Adipocyte (in vitro differentiated cells): ENCODE measurements at regions not wholly inside any gene's neighbourhood (a gene's known extent, or its start where the extent isn't known, plus 50 kb on each side); places are given as distances from the start of the nearest gene placed in this dataset.

Experiments
- DNase-seq: peaks from one replicate; pipeline ENCODE4 v3.0.0-alpha.2; 2015; ENCODE audit warnings: low read depth
- H3K27me3 ChIP-seq: replicated peaks from 2 replicates; pipeline ENCODE4 v1.7.0; 2013; ENCODE audit warnings: mild to moderate bottlenecking, low read length, moderate library complexity; ENCODE audit not compliant: control insufficient read depth, insufficient read depth
- H3K36me3 ChIP-seq: 2 replicates; pipeline ENCODE4 v1.7.0; 2013; ENCODE audit warnings: low read length, mild to moderate bottlenecking, moderate library complexity; ENCODE audit not compliant: control insufficient read depth, insufficient read depth, severe bottlenecking
- H3K4me1 ChIP-seq: 2 replicates; pipeline ENCODE4 v1.7.0; 2013; ENCODE audit warnings: mild to moderate bottlenecking, low read length, moderate library complexity; ENCODE audit not compliant: control insufficient read depth, insufficient read depth
- H3K4me3 ChIP-seq: 2 replicates; pipeline ENCODE4 v1.7.0; 2013; ENCODE audit warnings: mild to moderate bottlenecking, low read length, moderate library complexity
- H3K9ac ChIP-seq: 2 replicates; pipeline ENCODE4 v1.7.0; 2013; ENCODE audit warnings: mild to moderate bottlenecking, low read length, moderate library complexity
- H3K9me3 ChIP-seq: 2 replicates; pipeline ENCODE4 v1.7.0; 2013; ENCODE audit warnings: mild to moderate bottlenecking, low read length, moderate library complexity; ENCODE audit not compliant: control insufficient read depth

DNA sequence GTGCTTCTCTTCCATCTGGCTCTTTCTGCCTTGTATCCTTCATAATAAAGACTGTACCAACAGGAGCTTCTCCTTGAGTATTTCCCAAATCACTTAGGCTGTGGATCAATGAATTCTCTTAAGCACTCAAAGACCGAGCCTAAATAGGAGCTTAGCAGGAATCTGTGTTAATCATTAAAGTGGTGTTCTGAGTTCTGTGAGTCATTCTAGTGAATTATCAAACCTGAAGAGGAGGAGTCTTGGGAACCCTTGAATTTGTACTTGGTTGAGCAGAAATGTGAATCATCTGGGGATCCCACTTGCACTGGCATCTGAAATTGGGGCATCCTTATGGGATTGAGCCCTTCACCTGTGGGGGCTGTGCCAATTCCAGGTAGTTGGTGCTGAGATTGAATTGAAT, 946.2 kb downstream of the BCL11B start:
- H3K9me3 ChIP-seq: peaks cover 5% of the 10 kb centered on the region
- no peak overlapping the region for H3K9ac ChIP-seq
- H3K36me3 ChIP-seq: no peaks in the 10 kb centered on the region
- H3K4me3 ChIP-seq: no peak overlapping the region
- H3K27me3 ChIP-seq: no peaks in the 10 kb centered on the region
- H3K4me1 ChIP-seq: no peaks in the 10 kb centered on the region
- no peak for DNase-seq

DNA sequence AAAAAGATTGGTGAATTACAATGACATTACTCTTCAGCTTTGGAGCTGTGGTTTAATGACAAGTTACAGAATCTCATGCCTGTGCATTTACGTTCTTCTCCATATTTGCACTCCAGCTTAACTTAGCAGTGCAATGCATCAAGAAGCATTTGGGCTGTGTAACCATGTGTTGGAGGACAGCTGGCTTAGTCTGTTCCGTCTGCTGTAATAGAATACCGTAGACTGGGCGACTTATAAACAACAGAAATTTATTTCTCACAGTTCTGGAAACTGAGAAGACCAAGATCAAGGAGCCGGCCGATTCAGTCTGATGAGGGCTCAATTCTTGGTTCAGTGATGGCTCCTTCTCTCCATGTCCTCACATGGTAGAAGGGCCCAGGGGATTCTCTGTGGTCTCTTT, 943.5 kb downstream of the BCL11B start:
- Histone ChIP-seq H3K36me3 (no peaks in the 10 kb centered on the region), H3K4me3 (no peak overlapping the region), H3K27me3 (no peaks in the 10 kb centered on the region), H3K9ac (no peak overlapping the region), H3K9me3 (peaks cover 11% of the 10 kb centered on the region), H3K4me1 (no peaks in the 10 kb centered on the region)
- no peak for DNase-seq

DNA sequence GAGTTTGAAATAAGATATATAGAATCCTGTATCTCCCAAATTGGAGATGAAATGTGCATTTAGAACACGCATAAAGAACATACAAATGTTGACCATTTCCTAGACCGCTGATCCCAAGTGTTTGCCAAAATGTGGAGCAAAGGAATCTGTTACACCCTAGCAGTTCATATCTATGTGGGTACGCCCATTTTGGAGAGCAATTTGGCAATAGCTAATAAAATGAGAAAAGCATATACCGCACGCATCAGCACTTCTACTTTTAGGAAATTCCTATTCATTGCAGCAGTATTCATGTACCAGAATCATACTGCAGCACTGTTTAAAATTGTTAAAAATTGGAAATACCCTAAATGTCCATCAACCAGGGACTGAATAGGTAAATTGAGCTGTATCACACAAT, 937.8 kb downstream of the BCL11B start:
- H3K27me3 ChIP-seq: no peaks in the 10 kb centered on the region
- no peak overlapping the region for H3K4me3 ChIP-seq
- H3K9ac ChIP-seq: no peak overlapping the region
- no peak for DNase-seq
- no peaks in the 10 kb centered on the region for H3K4me1 ChIP-seq
- peaks cover 17% of the 10 kb centered on the region for H3K9me3 ChIP-seq
- H3K36me3 ChIP-seq: no peaks in the 10 kb centered on the region

DNA sequence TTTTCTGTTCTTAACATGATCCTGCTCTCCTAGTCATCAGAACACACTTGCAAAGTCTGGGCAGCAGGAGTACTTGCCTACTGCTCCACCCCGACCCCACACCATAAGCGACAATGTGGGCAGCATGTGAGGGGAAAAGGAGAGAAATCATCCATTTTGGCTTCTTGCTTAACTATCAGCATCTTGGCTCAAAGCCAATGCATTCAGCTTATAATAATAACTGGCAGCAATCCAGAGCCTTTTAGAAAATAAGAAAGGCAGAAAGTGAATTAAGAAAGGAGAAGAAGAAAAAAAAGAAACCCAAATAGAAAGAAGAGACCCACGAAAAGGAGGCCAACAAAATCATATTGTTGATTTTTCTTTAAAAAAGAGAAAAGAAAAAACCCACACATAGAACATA, 930.8 kb downstream of the BCL11B start:
- DNase-seq: no peak
- Histone ChIP-seq H3K9me3 (peaks cover 4% of the 10 kb centered on the region), H3K27me3 (no peaks in the 10 kb centered on the region), H3K4me3 (no peak overlapping the region), H3K9ac (no peak overlapping the region), H3K4me1 (no peaks in the 10 kb centered on the region), H3K36me3 (no peaks in the 10 kb centered on the region)

DNA sequence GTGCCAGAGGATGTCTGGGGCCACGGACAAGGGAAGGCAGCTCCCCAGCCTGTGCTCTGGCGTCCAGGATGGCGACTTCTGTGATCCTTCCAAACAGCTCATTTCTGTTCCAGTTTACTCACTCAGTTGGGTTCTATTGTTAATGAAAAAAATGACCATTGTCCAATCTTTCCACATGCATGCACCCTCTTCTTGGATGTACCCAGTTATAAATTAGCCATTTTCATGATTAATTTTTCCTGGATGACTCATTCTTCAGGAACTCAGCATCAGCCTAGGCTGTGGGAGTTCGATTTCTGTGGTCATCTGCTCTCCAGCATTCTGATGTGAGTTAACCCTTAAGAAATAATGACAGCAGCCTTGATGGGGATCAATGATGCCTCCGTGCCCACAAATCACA, 926.8 kb downstream of the BCL11B start:
- DNase-seq: no peak
- Histone ChIP-seq H3K9me3 (no peaks in the 10 kb centered on the region), H3K4me1 (no peaks in the 10 kb centered on the region)

DNA sequence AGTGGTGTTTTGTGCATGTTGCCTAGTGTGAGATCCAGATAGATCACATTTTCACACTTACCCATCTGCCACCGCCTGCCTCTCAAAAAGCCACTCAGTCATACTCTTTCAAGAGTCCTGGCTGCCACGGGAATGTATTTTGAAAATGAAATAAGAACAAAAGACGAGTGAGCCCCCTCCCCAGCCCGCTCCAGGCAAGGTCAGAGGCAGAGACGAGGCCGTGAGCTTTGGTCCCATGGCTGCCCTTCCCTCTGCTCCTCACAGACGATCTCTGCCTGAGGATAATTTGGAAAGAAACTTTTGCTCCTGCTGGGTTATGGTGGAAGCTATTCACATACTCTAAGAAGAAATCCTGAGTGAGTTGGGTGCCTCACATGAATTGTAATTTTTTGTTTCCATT, 924.3 kb downstream of the BCL11B start:
- DNase-seq: no peak
- Histone ChIP-seq H3K9ac (no peak overlapping the region), H3K9me3 (no peaks in the 10 kb centered on the region), H3K36me3 (no peaks in the 10 kb centered on the region), H3K4me1 (no peaks in the 10 kb centered on the region), H3K27me3 (no peaks in the 10 kb centered on the region), H3K4me3 (no peak overlapping the region)

More for the DNA sequence above, 926.8 kb downstream of the BCL11B start:
- Histone ChIP-seq H3K27me3 (no peaks in the 10 kb centered on the region), H3K36me3 (no peaks in the 10 kb centered on the region), H3K9ac (no peak overlapping the region), H3K4me3 (no peak overlapping the region)

DNA sequence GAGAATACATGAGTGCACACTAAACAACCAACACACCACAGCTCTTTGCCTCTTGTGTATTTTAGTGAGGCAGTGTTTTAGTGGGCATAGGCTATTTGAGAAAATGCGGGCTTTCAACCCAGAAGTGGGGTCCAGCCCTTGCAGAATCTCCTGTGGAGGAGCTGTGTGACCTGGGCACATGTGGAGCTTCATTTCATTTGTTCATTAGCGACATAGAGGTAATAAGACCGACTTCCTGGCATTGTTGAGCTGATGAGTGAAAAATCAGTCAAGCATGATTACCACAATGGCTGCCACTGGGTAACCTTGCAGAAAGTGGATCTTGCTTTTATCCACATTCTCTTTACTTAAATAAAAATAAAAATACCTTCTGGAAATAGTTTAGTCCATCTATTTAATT, 923.5 kb downstream of the BCL11B start:
- no peak for DNase-seq
- H3K27me3 ChIP-seq: no peaks in the 10 kb centered on the region

DNA sequence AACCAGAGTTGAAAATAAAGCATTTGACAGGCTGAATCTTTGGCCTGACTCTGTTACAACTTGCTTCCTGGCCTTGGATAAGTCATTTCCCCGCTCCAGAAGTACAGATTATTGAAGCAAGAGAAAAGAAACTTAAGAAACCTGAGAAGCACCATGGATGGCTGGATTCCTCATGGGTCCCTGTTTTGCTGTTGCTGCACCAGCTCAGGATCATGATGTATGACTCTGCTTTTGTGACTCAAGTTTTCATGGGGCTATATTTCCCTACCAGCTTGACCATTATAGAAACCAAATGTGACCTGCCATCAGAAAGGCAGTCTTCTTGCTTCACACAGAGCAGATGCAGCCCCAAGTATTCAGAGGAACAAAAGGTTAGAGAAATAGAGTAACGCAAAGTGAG, 921.8 kb downstream of the BCL11B start:
- Histone ChIP-seq H3K36me3 (no peaks in the 10 kb centered on the region), H3K4me3 (no peak overlapping the region), H3K27me3 (no peaks in the 10 kb centered on the region), H3K9ac (no peak overlapping the region), H3K9me3 (no peaks in the 10 kb centered on the region), H3K4me1 (no peaks in the 10 kb centered on the region)
- no peak for DNase-seq

More for the DNA sequence above, 923.5 kb downstream of the BCL11B start:
- H3K4me1 ChIP-seq: no peaks in the 10 kb centered on the region
- H3K9me3 ChIP-seq: no peaks in the 10 kb centered on the region
- no peak overlapping the region for H3K4me3 ChIP-seq
- H3K9ac ChIP-seq: no peak overlapping the region
- H3K36me3 ChIP-seq: no peaks in the 10 kb centered on the region

DNA sequence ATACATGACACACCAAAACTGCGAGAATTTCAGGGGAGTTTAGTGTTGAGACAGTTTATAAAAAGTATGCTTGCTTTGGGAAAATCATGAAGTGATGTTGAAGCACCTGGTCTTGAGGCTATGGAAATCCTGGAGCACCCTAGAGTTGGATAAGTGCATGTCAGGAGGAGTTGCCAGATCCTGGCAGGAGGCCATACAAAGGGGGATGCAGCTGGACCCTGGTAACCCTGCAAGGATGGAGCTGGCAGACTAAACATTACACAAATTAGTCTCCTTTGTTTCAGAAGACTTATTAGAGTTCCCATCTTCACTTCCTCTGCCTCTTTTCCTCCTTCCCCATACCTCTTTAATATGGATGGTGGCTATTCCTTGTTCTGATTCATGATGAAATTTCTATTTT, 907.0 kb downstream of the BCL11B start:
- H3K4me1 ChIP-seq: no peaks in the 10 kb centered on the region
- H3K9ac ChIP-seq: no peak overlapping the region
- no peak for DNase-seq
- no peak overlapping the region for H3K4me3 ChIP-seq
- no peaks in the 10 kb centered on the region for H3K27me3 ChIP-seq
- H3K36me3 ChIP-seq: no peaks in the 10 kb centered on the region
- H3K9me3 ChIP-seq: peaks cover 17% of the 10 kb centered on the region

DNA sequence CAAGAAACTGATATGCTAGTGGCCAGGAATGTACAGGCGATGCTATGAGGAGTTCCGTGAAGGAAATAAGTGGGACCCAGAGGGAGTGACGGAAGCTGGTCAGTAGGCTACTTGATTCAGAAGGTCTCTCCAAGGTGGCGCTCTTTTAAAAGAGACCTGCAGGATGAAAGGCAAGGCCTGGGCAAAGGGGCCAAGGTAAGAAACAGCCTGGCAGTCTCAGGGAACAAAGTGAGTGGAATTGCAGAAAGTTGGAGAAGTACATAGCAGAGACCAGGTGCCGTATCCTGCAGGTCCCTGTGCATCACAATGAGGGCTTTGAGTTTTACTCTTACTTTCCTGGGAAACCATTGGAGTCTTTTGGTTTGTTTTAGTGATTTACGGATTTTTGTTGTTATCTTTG, 905.6 kb downstream of the BCL11B start:
- no peaks in the 10 kb centered on the region for H3K36me3 ChIP-seq
- H3K4me3 ChIP-seq: no peak overlapping the region
- DNase-seq: no peak
- no peaks in the 10 kb centered on the region for H3K4me1 ChIP-seq
- H3K9me3 ChIP-seq: peaks cover 10% of the 10 kb centered on the region
- H3K9ac ChIP-seq: no peak overlapping the region
- no peaks in the 10 kb centered on the region for H3K27me3 ChIP-seq

DNA sequence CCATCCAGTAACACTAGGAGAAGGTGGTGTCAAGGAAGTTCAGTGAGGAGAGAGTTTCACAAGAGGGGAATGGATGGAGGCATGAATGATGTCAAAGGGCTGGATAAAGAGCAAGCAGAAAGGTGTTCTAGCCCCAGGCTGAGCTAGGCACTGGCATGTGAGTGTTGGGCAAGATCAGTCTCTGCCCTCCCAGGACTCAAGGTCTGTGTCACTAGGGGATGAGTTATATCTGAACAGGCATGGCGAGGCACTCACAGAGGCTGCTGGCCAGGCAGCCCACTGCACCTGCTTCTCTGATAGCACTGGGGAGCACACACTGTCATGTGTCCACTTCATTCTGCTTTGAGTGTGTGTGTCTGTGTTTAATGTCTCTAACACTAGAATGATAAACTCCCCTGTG, 903.8 kb downstream of the BCL11B start:
- no peaks in the 10 kb centered on the region for H3K4me1 ChIP-seq
- peaks cover 10% of the 10 kb centered on the region for H3K9me3 ChIP-seq
- H3K9ac ChIP-seq: no peak overlapping the region
- no peak overlapping the region for H3K4me3 ChIP-seq
- H3K36me3 ChIP-seq: no peaks in the 10 kb centered on the region
- no peaks in the 10 kb centered on the region for H3K27me3 ChIP-seq
- DNase-seq: no peak

DNA sequence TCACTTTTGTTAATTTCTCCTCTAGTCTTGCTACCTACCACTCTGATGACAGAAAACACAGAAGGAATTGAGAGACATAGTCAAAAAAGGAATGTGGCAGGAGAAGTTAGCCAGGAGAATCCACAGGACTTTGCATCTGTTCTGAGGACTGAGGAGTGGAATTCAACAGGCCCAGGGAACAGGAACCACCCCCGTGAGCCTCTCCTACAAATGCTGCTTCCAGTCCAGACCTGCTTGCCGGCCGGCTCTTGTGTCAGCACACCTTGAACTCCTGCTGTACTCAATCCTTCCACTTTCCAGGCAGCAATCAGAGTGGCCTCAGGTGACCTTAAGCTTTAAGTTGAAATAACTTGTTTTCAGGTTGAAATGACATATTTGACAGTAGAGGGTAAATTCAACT, 903.1 kb downstream of the BCL11B start:
- no peaks in the 10 kb centered on the region for H3K36me3 ChIP-seq

More for the DNA sequence above, 903.1 kb downstream of the BCL11B start:
- Histone ChIP-seq H3K4me1 (no peaks in the 10 kb centered on the region), H3K9me3 (peaks cover 10% of the 10 kb centered on the region), H3K27me3 (no peaks in the 10 kb centered on the region), H3K9ac (no peak overlapping the region), H3K4me3 (no peak overlapping the region)
- DNase-seq: no peak
